Peyer's patch (tissue), 4 donors: ENCODE measurements at regions not wholly inside any gene's neighbourhood (a gene's known extent, or its start where the extent isn't known, plus 50 kb on each side); places are given as distances from the start of the nearest gene placed in this dataset.

ENCODE experiments used
- DNase-seq, 3 donors: peaks; one replicate each; pipeline ENCODE4 v3.0.0-alpha.2; 2017 to 2019
- H3K27ac ChIP-seq, 4 donors: fragments of 200-600 bp; sonication (generic); one replicate each; pipeline ENCODE4 v1.5.1; 2016 to 2019
- H3K27me3 ChIP-seq, 2 donors: fragments of 200-600 bp; sonication (generic); one replicate each; pipeline ENCODE4 v1.5.1; 2019
- H3K36me3 ChIP-seq, 3 donors: fragments of 200-600 bp; sonication (generic); one replicate each; pipeline ENCODE4 v1.5.1; 2016 to 2019
- H3K4me1 ChIP-seq, 4 donors: fragments of 200-600 bp; sonication (generic); one replicate each; pipeline ENCODE4 v1.5.1; 2016 to 2019
- H3K4me3 ChIP-seq, 4 donors: fragments of 200-600 bp; sonication (generic); 1 replicate in 3 of 4; 2 replicates in 1 of 4; pipeline ENCODE4 v1.5.1; 2016 to 2019; ENCODE audit warnings: mild to moderate bottlenecking in 1 of 4
- H3K9me3 ChIP-seq, 4 donors: fragments of 200-600 bp; sonication (generic); one replicate each; pipeline ENCODE4 v1.5.1; 2016 to 2019; ENCODE audit warnings: mild to moderate bottlenecking in 1 of 4
- POLR2A ChIP-seq, 2 donors: fragments of 450-650 bp; IDR thresholded peaks; one replicate each; pipeline ENCODE4 v1.5.1; 2017; ENCODE audit warnings: antibody characterized with exemption in 2 of 2, mild to moderate bottlenecking in 2 of 2, moderate library complexity in 2 of 2
- TF ChIP-seq, protein P1 (sequence below), 6 experiments: fragments of 450-650 bp in 4 of 6; fragments of 200-600 bp in 2 of 6; sonication (generic) in 1 of 6; IDR thresholded peaks; one replicate each; pipeline ENCODE4 v1.5.1; 2017 to 2019; ENCODE audit warnings: antibody characterized with exemption in 6 of 6, mild to moderate bottlenecking in 3 of 6, moderate library complexity in 1 of 6

DNA sequence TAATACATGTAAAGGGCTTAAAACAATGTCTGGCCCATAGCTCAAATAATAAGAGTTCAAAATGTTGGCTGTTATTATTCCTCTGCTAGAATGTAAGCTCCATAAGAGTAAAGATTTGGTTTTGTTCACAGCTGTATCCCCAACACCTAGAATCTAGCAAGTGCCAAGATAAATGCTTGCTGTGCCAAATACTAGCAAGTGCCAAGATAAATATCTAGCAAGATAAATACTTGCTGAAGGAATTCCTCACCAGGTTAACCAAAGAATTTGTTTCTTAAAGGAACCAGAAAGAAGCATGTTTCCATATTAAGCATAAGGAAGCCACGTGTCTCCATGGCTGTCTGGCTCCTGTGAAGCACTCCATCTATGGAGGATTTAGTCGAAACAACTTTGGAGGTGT is 235.2 kb upstream of the SP4 start:
- no peaks in the 10 kb centered on the region for H3K27me3 ChIP-seq
- no peak for TF ChIP-seq POLR2A (IDR thresholded peaks at IDR 0.05)
- TF ChIP-seq, protein P1, sequence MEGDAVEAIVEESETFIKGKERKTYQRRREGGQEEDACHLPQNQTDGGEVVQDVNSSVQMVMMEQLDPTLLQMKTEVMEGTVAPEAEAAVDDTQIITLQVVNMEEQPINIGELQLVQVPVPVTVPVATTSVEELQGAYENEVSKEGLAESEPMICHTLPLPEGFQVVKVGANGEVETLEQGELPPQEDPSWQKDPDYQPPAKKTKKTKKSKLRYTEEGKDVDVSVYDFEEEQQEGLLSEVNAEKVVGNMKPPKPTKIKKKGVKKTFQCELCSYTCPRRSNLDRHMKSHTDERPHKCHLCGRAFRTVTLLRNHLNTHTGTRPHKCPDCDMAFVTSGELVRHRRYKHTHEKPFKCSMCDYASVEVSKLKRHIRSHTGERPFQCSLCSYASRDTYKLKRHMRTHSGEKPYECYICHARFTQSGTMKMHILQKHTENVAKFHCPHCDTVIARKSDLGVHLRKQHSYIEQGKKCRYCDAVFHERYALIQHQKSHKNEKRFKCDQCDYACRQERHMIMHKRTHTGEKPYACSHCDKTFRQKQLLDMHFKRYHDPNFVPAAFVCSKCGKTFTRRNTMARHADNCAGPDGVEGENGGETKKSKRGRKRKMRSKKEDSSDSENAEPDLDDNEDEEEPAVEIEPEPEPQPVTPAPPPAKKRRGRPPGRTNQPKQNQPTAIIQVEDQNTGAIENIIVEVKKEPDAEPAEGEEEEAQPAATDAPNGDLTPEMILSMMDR (IDR thresholded peaks at IDR 0.05): no peak
- H3K27ac ChIP-seq: no peak overlapping the region
- no peaks in the 10 kb centered on the region for H3K9me3 ChIP-seq
- no peaks in the 10 kb centered on the region for H3K4me1 ChIP-seq
- no peak for DNase-seq
- H3K4me3 ChIP-seq: no peak overlapping the region
- no peaks in the 10 kb centered on the region for H3K36me3 ChIP-seq

GRCh38 chr7:21193895-21194294 is 234.0 kb upstream of the SP4 start:
- H3K4me1 ChIP-seq: no peaks in the 10 kb centered on the region
- no peak for DNase-seq
- no peak for TF ChIP-seq POLR2A (IDR thresholded peaks at IDR 0.05)
- TF ChIP-seq, protein P1 (IDR thresholded peaks at IDR 0.05): no peak
- H3K9me3 ChIP-seq: no peaks in the 10 kb centered on the region
- H3K27ac ChIP-seq: no peak overlapping the region
- H3K4me3 ChIP-seq: no peak overlapping the region
- H3K27me3 ChIP-seq: no peaks in the 10 kb centered on the region
- no peaks in the 10 kb centered on the region for H3K36me3 ChIP-seq

GRCh38 chr7:21194936-21195335 is 232.9 kb upstream of the SP4 start:
- no peak overlapping the region for H3K27ac ChIP-seq
- H3K4me1 ChIP-seq: no peaks in the 10 kb centered on the region
- H3K36me3 ChIP-seq: no peaks in the 10 kb centered on the region
- H3K9me3 ChIP-seq: no peaks in the 10 kb centered on the region
- no peak overlapping the region for H3K4me3 ChIP-seq
- no peak for DNase-seq
- no peak for TF ChIP-seq POLR2A (IDR thresholded peaks at IDR 0.05)
- TF ChIP-seq, protein P1 (IDR thresholded peaks at IDR 0.05): no peak
- H3K27me3 ChIP-seq: no peaks in the 10 kb centered on the region

DNA sequence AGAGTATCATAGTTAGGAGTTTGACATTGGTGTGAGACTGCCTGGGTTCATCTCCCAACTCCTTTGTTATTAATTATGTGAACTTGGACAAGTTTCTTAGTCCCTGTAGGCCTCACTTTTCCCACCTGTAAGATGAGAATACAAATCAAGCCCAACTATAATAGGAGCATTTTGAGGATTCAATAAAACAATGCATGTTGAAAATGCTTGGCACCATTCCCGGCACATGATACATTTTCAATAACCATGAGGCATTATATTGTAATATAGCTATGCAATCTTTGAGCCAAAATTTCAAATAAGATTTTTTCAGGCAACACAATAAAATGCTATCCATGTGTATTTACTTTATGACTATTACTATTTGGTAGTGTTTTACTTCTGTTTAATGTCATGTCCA is 229.0 kb upstream of the SP4 start:
- no peak for DNase-seq
- Histone ChIP-seq H3K36me3 (no peaks in the 10 kb centered on the region), H3K4me3 (no peak overlapping the region), H3K27ac (no peak overlapping the region), H3K27me3 (no peaks in the 10 kb centered on the region), H3K4me1 (no peaks in the 10 kb centered on the region), H3K9me3 (no peaks in the 10 kb centered on the region)
- TF ChIP-seq POLR2A (IDR thresholded peaks at IDR 0.05): no peak
- TF ChIP-seq, protein P1 (IDR thresholded peaks at IDR 0.05): no peak

DNA sequence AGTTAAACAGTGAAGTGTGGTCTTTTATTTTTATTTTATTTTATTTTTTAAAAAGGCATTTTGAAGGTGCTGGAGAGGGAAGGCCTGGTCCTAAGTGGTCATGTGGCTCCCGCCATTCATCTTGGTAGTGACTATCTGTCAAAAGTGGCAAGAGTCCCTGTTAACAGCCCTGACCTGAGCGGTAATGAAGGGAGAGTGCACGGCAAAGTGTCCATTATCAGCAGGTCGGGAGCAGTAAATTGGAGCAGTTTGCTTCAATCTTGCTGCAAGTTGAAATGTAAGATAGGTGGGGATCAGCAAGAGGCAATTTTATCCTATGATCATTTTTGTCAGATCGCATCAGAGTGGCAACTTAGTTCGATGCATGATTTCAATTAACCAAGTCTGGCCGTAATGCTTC is 227.4 kb upstream of the SP4 start:
- H3K4me1 ChIP-seq: no peaks in the 10 kb centered on the region
- TF ChIP-seq, protein P1 (IDR thresholded peaks at IDR 0.05): no peak
- TF ChIP-seq POLR2A (IDR thresholded peaks at IDR 0.05): no peak

GRCh38 chr7:21214657-21215056 is 213.2 kb upstream of the SP4 start:
- Histone ChIP-seq H3K27me3 (no peaks in the 10 kb centered on the region), H3K4me1 (no peaks in the 10 kb centered on the region), H3K4me3 (no peak overlapping the region), H3K27ac (no peak overlapping the region), H3K36me3 (no peaks in the 10 kb centered on the region), H3K9me3 (no peaks in the 10 kb centered on the region)
- TF ChIP-seq, protein P1 (IDR thresholded peaks at IDR 0.05): no peak
- no peak for TF ChIP-seq POLR2A (IDR thresholded peaks at IDR 0.05)
- no peak for DNase-seq

More for the DNA sequence above, 227.4 kb upstream of the SP4 start:
- H3K4me3 ChIP-seq: no peak overlapping the region
- no peaks in the 10 kb centered on the region for H3K9me3 ChIP-seq
- no peaks in the 10 kb centered on the region for H3K27me3 ChIP-seq
- no peak overlapping the region for H3K27ac ChIP-seq
- DNase-seq: no peak
- H3K36me3 ChIP-seq: no peaks in the 10 kb centered on the region
